ENCODE measurements at regions not wholly inside any gene's neighbourhood (a gene's known extent, or its start where the extent isn't known, plus 50 kb on each side); places are given as distances from the start of the nearest gene placed in this dataset.

GRCh38 chr15:70443486-70444273 is 319.7 kb downstream of the UACA start:
- no peak for DNase-seq (ENCODE audit: low spot score)

GRCh38 chr15:70442616-70443321 is 320.6 kb downstream of the UACA start:
- no peak for DNase-seq (ENCODE audit: low spot score)

- no peak for DNase-seq (ENCODE audit: low spot score)
Observed at GRCh38 chr15:70442211-70442610, 321.1 kb downstream of the UACA start.

GRCh38 chr15:70440416-70441138 is 322.8 kb downstream of the UACA start:
- no peak for DNase-seq (ENCODE audit: low spot score)

- DNase-seq (ENCODE audit: low spot score): no peak
Observed at GRCh38 chr15:70439880-70440279, 323.5 kb downstream of the UACA start.

GRCh38 chr15:70439304-70439877 is 324.0 kb downstream of the UACA start:
- no peak for DNase-seq (ENCODE audit: low spot score)

- no peak for DNase-seq (ENCODE audit: low spot score)
Observed at GRCh38 chr15:70438776-70439175, 324.6 kb downstream of the UACA start.

- peak; percentile 71 for DNase-seq (ENCODE audit: low spot score)
Observed at GRCh38 chr15:70437882-70438451, 325.4 kb downstream of the UACA start.

GRCh38 chr15:70437089-70437488 is 326.3 kb downstream of the UACA start:
- no peak for DNase-seq (ENCODE audit: low spot score)

- no peak for DNase-seq (ENCODE audit: low spot score)
Observed at GRCh38 chr15:70436428-70436827, 326.9 kb downstream of the UACA start.

GRCh38 chr15:70435872-70436271 is 327.5 kb downstream of the UACA start:
- DNase-seq (ENCODE audit: low spot score): no peak

- DNase-seq (ENCODE audit: low spot score): no peak
Observed at GRCh38 chr15:70435369-70435768, 328.0 kb downstream of the UACA start.

- no peak for DNase-seq (ENCODE audit: low spot score)
Observed at GRCh38 chr15:70433586-70434324, 329.6 kb downstream of the UACA start.

- peak; percentile 75 for DNase-seq (ENCODE audit: low spot score)
Observed at GRCh38 chr15:70432924-70433495, 330.3 kb downstream of the UACA start.

GRCh38 chr15:70431854-70432253 is 331.5 kb downstream of the UACA start:
- no peak for DNase-seq (ENCODE audit: low spot score)

GRCh38 chr15:70430069-70430468 is 332.4 kb upstream of the TLE3 start:
- DNase-seq (ENCODE audit: low spot score): no peak

GRCh38 chr15:70429056-70429722 is 331.5 kb upstream of the TLE3 start:
- DNase-seq (ENCODE audit: low spot score): no peak

GRCh38 chr15:70428211-70428822 is 330.6 kb upstream of the TLE3 start:
- no peak for DNase-seq (ENCODE audit: low spot score)

- no peak for DNase-seq (ENCODE audit: low spot score)
Observed at GRCh38 chr15:70427167-70428120, 329.7 kb upstream of the TLE3 start.
